NCI-H1436 (cell line): ENCODE measurements at regions not wholly inside any gene's neighbourhood (a gene's known extent, or its start where the extent isn't known, plus 50 kb on each side); places are given as distances from the start of the nearest gene placed in this dataset.

Experiments
- DNase-seq: peaks from one replicate; lab custom pipeline; 2025; lab: John Stamatoyannopoulos, UW

DNA sequence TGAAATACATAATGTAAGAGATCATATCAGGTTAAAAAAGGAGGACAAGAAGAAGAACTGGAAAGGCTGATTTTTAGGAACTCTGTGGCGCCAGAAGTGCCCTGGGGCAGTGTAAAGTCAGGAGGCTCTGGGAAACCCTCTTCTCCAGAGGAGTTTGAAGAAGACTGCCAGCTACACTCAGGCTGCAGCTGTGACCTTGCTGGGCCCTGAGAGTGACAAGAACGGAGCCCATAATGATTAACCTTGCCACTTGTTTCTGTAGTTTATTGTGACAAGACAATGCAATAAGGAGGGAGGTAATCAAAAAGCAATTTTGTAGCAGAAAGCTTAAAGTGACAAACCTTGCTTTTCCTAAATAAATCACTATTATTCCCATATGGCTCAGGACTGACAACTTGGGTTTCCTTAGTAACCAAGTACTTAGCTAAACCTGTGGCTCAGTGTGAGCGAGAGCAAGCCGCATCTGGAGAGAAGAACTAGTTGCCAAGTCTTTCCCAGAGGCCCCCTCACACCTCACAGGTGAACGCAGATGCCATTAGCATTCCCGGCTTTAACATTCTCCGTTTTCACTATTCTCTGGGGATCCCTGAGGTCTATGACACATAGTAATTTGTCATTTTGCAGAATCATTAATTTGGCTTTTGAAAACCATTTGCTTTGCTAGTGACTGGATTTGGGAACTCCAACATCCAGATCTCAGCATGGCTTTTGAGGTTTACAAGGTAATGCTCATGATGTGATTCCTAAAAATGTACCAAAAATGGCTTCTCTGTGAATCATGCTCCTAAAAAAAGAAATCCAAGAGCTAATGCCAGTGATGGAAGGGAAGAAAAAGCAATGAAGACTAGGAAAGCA lies 115.9 kb downstream of the OMA1 start:
- DNase-seq = no peak

DNA sequence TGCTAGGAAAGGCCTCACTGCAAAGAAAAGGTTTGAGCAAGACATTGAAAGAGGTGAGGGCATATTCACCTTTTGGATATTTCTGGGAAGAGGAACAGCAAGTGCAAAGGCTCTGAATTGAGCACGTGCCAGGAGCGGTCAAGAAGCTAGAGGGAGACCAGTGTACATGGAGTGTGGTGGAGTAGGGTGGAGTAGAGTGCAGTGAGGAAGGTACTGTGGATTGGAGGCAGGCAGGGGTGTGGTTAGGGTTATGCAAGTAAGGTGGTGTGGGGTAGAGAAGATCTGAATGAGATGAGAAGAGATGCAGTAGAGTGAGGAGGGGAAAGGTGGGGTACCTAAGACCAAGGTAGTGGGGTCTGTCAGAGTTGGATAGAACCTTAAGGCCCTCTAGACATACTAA lies 119.6 kb downstream of the OMA1 start:
- DNase-seq = no peak

DNA sequence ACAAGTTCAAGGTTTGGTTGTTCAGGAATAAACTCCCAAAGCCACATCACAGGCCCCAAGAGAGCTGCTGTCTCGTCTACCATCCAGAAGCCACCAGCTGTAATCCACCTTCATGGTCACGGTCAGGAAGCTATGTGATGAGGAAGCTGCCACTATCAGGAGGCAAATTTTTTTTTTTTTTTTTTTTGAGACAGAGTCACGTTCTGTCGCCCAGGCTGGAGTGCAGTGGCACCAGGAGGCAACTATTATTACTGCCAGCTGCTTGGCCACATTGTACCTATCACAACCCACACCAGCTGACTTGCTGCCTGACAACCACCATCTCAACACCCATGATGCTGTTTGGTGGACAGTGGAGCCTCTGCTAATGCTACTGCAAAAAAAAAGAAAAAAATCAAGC lies 124.1 kb downstream of the OMA1 start:
- no peak for DNase-seq

DNA sequence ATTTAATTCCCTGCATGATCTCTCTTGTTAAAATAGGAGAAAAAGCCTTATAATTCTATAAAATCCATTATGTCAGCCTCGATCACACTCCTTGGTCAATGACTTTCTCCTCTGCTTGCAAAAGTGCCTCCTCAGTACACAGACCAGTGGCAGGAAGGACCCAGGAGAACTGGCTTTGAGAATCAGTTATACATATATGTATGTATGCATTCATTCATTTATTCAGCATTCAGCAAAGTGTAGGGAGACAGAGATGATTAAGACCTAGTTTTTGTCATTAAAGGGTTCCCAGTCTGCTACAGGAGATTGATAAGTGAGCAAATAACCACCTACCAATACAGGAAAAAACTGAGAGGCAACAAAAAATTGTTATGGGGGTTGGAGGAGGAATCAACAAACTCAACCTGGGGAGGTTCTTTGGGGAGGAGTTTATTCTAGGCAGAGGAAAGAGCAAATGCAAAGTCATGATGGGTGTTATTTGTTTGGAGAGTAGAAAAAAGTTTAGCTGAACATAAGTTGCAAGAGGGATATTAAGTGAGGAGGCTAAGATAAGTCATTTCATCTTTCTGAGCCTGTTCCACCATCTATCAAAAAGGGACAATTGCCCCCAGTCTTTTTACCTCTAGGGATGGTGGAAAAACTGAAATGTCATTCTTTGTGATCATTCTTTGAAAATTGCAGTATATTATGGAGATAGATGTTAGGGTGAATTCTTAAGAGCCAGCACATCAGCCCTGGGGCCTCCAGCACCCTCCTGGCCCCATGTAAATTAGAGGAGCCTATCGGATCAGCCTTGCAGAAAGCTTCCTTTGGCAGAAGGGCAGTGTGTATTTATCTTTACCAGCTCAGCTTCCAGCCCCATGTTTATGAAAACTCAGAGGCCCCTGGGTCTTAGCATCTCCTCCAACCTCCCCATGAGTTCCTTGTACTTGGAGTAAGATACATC lies 128.0 kb downstream of the OMA1 start:
- DNase-seq = no peak

DNA sequence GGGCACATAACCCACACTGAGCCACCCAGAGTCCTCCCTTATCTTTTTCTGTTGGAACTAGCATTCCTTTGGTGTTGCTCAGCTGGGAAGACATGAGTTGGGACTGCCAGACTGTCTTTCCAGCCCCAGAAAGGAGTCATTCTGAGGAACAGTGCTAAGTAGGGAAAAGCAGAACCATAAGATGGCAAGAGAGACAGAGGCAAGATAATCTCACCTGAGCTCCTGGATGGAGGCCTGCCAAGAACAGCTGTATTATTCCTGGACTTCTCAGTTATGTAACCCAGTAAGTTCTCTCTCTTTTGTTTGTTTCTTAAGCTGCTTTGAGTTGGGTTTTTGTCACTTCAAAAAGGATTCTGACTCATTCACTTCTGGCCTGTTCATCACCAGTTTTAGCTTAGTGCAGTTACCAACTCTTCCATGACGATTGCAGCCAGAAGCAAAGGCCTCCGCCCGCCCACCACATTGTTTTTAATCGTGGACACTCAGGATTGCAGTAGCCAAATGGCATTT lies 134.4 kb downstream of the OMA1 start:
- no peak for DNase-seq

DNA sequence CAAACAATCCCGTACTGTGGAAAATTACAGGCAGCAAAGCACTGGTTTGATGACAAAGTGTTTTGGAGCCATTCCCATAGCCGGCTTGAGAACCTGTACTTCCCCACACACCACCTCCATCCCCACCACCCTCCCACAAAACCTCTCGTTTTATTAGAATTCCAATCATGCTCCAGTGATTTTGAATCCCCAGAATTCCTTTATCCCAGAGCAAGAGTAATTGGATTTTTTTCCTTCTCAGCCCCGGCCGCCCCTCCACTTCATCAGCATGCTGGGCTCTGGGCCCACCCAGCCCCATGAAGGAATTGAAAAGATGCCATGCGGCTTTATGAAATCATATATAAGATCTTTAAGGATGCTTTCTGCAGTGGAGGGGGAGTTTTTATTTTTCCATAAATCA lies 136.6 kb downstream of the OMA1 start:
- no peak for DNase-seq

DNA sequence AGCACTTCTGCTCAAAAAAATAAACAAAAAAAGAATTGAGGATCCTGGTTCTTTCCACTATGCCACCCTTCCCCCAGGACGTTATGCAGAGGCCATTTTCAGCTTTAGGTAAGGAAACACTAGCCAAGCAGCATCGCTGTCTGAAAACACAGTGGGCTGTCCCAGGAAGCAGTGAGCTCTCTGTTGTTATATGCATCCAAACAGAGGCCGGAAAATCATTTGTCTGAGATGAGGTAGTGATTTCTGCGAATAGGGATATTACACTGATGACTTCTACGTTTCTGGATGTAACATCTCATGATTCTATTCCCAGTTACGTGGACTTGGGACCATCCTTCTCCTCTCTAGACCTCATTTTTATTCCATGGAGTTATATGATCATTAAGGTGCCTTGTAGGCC lies 137.2 kb downstream of the OMA1 start:
- no peak for DNase-seq

DNA sequence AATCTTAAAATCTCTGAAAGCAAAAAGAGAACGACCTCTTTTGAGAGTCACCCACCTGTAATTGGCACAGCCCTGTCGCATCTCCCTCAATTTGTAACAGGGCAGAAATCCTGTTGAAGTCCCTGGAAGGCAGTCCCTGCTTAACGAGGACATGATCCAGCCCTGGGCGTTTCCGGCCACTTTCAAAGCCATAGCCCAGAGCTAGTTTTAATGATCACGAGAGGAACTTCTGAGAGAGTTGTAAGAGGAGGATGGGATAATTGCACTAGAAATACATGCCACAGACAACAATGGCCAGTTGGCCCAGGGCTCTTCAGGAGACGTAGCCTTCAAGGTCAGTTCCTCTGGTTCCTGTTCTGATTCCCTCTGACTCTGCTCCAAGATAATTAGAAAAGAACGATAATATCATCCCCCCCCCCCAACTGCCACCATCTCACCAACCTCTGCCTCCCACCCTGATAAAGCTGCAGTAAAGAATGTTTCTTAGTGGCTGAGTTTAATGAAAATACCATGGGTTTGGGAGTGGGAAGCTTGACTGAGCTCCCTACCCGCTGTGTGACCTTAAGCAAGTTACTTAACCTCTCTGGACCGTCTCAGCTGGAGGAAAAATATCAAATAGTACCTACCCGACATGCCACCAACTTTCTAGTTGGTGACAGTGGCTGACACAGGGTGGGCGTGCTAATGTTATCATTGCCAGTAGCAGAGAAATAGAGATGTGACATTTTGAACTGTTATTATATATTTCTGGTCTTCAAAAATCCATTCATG lies 140.0 kb downstream of the OMA1 start:
- DNase-seq = no peak

DNA sequence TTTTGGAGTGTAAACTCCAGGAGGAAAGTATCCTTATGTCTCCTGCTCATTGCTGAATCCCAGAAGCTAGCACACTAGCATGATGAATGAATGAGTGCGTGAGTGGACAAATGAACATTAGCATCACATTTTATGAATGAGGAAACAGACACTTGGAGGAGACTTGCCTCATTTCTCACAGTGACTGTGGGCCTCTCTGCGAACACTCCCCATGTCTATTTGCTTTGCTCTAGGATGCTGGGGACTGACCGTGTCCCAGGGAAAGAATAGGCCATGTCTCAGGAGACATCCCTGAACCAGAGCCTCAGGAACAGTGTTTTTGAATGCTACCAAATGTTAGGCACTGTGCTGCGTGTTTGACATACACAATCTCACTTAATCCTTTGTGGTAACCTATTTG lies 140.9 kb downstream of the OMA1 start:
- no peak for DNase-seq

DNA sequence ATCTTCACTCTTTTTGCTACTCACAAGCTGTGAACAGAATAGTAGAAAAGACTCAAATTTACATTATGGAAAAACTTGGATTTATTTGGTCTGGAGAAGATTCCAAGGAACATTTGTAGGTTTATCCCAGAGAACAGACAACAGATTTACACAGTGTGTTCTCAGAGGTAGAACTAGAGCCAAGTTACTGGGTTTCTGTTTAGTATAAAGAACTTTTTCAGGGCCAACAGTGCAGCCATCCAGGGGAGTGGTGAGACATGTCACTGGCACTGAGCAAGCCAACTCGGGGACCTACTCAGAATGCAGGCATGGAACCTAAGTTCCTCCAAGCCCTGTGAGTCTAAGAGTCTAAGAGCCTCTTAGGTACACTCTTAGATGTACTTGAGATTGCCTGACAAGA lies 142.6 kb downstream of the OMA1 start:
- DNase-seq = no peak

DNA sequence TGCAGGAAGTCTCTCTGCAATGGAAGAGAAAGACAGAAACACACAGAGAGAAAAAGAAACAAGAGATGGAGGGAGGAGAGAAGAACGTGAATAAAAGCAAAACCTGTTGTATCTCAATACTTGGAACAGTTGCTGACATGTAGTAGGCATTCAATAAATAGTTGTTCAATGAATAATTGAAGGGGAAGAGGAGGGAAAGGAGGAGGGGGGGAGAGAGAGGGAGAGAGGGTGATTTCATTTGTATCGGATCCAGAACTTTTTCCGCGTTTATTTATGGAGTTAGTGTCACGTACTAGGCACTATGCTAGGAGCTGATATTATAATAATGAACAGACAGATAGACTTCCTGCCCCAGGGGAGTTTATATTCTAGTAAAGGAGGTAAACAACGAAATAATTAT lies 144.1 kb downstream of the OMA1 start:
- DNase-seq = no peak

DNA sequence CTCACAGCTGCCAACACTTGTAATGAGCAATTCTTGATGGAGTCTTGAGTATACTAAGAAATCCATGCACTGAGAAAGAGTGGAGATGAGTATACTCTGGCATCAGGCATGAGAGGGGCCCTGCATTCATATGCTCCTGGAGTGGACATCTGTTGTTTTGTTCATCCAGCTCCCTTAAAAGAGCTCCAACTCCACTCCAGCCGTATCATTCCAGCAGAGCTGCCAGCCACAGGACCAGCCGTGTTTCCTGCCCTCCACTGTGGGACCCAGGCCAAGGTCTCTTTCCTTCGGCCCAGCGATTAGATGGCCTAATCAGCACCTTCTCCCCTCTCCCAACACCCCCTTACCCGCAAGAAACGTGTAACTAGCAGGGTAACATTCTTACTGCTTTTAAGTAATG lies 144.5 kb downstream of the OMA1 start:
- no peak for DNase-seq

DNA sequence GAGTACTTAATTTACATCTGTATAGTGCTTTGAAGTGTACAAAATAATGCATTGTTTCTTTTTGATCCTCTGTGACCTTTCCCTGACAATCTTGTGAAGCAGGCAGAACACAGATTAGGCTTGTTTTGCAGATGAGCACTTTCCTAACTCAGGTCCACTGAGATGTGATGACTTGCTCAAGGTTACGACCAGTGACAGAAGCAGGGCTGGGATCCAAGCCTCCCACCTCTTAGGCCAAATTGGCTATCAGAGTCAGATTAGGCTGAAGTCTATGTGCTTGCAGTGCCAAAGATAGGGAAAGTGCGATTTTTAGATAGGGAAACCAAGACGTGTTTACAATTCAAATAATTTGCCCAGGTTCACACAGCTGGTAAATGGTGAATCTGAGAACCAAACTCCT lies 147.3 kb downstream of the OMA1 start:
- DNase-seq = no peak

DNA sequence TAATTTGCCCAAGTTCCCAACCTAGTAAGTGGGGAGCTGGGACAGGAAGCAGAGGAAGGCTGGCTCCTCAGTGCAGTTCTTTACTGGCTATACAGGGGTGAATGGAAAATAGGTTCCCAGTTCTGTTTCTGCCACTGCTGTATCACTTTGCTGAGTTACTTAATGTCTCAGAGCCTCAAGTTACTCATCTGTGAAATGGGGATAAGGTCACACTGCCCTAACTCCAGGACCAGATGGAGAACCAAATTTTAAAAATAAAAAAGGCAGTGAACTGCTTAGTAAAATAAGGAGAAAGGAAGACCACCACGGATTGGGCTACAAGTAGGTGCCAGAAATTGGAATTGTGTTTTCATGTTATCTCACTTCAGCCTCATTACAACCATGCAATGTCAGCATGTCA lies 147.8 kb downstream of the OMA1 start:
- no peak for DNase-seq

DNA sequence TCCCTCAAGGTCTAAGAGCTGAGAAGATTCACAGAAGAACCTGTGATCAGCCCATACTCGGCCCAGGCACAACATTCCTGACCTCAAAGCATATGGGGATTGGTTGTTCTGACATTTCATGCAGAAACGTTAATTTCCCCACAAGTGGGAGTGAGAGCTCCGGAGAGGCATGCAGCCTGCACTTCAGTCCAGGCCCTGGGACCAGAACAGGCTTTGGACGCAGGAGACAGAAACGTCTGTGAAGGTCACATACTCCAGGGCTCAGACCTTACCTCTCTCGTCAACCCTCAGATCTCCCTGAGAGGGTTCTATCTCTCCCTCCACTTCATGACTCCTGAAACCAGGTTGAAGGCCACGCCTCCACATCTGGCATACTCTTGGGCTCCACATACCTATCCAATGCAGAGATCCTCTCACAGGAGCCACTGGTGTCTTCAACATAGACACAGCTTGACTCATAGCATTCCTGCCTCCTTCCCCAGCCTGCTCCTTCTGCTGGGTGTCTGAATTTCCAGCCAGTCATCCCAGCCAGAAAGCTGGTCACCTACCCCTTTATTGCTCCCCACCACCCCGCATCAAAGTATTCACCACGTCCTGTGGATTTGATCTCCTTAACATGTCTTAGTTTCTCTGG lies 149.2 kb downstream of the OMA1 start:
- no peak for DNase-seq

DNA sequence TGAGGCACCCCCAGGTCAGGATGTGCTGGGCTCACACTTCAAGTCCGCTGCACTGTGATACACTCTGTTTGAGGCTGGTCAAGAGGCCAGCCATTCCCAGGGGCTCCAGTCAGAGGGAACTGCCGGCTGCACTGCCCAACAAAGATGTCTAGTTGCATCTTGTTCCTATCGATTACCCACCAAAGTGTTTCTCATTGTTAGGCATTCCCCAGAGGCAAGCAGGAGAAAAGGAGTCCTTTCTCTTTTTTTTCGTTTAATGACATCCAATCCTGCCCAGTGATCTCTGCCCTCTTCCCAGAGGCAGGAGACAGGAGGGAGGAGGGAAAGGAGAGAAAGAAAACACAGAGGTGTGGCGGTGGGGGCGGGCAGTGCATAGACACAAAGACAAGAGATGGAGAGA lies 150.4 kb downstream of the OMA1 start:
- DNase-seq = no peak

DNA sequence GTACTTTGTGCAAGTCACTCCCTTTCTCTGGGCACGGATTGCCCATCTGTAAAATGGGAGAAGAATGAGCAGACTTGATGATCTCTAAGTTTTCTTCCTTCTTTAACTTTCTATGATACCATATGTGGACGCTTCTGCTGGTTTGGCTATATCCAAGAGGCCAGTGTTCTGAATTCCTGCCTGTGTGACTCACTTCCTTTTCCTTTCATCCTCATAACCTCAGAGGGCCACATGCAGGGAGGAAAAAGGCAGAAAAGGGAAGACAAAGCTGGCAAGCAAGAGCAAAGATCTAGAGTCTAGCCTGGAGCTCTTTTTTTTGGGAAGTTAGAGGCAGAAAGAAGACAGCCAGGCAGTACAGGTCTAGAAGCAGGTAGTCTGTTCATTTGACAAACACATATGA lies 151.2 kb downstream of the OMA1 start:
- DNase-seq = no peak

DNA sequence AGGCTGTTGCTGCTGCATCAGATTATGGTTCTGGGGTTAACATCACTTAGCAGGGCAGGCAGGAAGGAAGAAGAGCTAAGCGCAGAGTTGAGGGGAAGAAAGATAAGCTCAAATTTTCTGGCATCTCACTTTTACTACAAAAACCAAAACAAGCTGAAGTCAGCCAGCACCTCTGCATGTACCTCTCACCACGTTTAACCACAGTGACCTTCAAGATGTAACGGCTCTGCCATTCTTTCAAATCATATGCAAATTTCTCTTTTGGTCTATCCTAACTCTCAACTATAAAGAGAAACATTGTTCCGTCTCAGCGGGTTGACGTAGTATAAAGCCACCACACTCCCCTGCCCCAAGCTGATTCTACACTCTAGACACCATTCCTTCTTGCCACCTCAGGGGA lies 154.4 kb downstream of the OMA1 start:
- no peak for DNase-seq

DNA sequence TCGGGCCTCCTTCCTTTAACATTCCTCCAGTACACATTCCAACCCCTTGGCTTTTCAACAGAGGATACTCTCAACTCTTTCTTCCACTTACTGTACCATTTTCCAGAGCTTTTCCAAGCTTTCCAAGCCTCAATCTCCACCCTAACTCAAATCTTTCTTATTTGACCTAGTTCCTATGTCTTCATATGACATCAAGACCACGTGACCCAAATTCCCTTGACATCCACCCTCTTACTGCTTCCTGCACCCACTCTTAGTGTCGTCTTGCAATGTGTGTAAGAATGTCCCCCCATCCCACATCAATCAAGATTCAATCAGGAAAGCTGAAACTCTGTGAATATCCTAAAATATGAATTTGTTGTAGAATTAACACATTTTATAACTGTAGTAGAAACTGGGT lies 155.0 kb downstream of the OMA1 start:
- no peak for DNase-seq

DNA sequence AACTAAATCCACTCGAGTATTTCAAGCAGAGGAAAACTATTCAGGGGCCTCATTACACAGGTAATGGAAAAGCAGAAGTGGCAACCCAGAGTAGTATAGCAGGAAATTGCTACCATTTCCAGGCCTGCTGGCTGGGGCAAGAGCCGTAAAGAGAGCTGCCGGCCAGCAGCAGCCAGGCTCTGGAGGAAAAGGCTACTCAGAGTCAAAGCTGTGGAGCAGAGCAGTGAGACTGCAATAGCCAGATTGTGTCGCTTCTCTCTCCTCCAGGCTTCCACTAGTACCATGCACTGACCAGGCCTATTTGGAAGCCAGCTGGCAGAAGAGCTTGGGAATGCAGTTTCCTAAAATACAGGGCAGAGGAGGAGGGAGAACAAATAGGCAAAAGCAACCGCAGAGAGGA lies 155.5 kb downstream of the OMA1 start:
- DNase-seq = no peak

DNA sequence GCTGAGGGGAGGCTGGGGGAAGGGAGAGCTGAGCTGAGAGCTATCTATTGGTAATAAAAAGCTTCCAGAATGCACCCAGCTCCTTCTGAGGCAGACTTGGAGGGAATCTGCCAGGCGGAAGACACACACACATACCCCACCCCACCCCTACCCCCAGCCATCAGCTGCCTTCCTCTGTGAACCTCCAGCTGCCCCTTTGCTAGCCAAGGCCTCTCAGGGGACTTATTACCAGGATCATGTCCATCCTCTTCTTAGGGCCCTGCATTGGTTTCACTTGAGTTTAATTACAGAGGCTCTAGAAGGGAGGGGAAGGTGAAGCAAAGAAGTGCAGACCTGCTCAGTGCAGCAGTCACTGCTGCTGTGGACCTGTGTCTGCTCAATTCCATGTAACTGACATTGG lies 156.4 kb downstream of the OMA1 start:
- DNase-seq = no peak

DNA sequence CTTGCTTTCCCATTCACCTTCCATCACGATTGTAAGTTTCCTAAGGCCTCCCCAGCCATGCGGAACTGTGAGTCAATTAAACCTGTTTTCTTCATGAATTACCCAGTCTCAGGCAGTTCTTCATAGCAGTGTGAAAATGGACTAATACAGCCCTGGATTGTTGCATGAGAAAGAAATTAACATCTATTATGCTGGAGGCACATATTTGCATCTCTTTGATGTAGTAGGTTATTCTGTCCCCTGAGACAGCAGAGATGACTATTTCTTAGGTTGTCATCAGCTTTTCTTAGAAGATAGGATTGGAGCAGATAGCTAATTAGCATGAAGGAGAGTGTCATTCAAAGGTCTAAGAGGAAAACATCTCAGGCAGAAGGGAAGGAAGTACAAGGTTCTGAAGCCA lies 166.2 kb downstream of the OMA1 start:
- DNase-seq = no peak
